Skin of body (tissue), 1 donor: ENCODE measurements at regions not wholly inside any gene's neighbourhood (a gene's known extent, or its start where the extent isn't known, plus 50 kb on each side); places are given as distances from the start of the nearest gene placed in this dataset.
"Not testable (repeated sequence)": the region's sequence is repeated elsewhere in the genome, so short reads cannot be mapped to it uniquely, and the experiment has no call there.

Source experiments
- DNase-seq: peaks from one replicate; lab custom pipeline; 2025; lab: John Stamatoyannopoulos, UW

DNA sequence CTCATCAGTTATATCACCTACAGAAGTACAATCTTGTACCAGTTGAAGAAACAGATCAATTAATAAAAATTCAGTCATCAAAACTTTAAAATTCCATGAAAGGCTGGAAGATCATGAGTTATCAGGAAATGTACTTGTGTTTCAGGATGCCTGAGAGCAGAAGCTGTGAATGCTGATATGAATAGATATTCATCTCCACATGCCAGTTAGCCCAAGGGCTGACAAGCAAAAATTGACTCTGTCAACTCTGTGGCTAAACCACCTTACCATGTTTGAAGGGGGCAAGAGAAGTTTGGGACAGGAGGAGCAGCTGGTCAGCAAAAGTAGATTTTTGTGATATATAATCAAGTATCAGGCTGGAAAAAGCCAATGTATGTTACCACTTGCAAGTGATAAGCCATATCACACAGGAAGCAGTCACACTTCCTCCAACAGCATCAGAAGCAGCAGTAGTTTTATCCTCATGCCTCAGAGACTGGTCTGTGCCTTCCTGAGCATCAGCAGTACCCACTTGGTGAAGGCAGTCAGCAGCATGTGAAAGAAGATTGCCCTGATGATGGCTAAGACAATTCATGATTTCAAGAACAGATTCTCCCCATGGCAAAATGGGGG is 328.2 kb upstream of the CNTNAP5 start:
- no peak for DNase-seq

DNA sequence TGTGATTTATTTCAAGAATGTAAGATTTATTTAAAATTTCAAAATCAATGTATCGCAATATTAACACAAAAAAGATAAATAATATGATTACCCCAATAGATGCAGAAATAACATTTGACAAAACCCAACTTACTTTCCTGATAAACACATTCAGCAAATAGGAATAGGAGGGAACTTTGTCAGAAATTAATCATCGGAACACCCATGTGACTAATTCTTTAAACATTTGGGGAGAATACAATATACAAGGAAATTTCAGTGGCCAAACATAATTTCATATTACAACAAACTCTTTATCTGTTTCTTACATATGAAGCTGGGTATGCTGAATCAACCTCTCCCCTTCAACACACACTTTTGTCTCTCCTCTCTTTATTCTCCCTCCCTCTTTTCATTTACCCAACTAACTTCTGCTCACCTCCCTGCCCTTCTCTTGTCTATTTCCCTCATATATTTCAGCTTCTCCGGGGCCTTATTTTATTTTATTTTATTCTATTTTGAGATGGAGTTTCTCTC is 309.6 kb upstream of the CNTNAP5 start:
- no peak for DNase-seq

DNA sequence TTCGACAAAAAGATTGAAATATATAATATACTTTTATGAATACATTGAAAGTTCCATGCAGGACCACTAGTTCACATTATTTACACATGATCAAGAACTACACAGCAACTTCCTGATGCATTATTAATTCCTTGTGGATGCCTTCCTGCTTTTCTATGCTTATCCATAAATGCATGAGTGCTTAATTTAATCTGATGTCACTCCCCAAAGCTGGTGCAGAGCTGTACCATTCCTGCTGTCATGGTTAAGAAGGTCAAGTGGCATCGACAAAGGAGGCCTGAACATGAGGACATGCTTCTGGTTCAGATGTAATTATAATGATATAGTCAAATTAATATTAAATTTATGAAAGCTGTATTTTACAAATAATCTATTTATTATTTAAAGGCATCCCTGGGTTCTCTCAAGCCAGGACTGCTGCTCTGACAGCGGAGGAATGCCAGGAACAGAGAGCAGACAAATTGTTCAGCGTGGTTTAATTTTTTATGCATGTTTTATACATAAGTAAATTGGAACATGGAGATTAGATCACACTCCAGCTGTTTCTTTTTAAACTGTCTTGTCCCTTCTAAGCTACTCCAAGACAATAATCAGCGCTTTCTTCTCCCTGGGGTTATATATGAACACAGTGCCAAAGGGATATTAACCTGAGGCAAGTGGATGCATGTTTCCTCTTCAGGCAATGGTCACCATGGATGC is 307.3 kb upstream of the CNTNAP5 start:
- peak; percentile 33 for DNase-seq

DNA sequence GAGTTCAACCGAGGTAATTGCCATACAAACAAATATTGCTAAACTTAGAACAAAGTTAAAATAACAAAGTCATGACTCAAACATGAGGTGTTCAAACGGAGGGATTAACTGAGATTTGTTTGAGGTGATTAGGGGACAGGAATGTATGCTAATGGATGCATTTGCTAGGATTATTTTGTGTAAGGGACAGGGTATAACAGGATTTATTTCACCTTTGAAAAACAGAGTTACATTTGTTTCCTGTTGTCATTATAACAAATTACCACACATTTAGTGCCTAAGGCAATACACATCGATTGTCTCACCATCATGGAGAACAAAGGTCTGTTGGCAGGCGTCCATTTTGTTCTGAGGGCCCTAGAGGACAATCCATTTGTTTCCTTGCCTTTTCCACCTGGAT is 304.3 kb upstream of the CNTNAP5 start:
- DNase-seq = no peak

DNA sequence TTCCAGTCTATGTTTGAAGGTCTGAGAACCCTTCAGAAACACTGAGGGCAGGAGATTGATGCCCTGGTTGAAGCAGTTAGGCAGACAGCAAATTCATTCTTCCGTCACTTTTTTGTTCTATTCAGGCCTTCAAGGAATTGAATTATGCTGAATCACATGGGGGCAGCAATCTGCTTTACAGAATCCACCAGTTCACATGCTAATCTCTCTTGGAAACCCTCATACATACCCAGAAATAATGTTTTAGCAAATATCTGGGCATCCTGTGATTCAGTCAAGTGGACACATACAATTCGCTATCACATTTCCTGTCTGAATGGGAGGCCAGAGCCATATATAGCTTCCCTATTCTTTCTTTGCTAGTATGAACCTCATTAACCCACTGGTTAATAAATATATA is 301.4 kb upstream of the CNTNAP5 start:
- no peak for DNase-seq

DNA sequence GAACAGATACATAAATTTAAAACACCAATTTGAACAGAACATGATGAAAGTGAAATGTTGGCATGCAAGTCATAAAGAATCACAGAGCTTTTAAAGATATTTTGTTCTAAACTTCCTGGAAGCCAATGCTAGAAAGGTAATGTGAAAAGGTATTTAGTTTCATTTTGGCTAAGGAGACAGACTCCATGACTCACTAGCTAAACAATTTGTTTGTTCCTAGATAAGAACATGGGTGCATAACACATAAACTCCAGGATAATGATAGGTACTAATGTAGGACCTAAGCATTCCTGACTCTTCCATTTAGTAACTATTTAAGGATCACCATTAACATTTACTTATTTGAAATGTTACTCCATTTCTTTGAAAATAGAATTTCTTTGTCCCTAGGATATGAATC is 292.5 kb upstream of the CNTNAP5 start:
- DNase-seq = no peak

DNA sequence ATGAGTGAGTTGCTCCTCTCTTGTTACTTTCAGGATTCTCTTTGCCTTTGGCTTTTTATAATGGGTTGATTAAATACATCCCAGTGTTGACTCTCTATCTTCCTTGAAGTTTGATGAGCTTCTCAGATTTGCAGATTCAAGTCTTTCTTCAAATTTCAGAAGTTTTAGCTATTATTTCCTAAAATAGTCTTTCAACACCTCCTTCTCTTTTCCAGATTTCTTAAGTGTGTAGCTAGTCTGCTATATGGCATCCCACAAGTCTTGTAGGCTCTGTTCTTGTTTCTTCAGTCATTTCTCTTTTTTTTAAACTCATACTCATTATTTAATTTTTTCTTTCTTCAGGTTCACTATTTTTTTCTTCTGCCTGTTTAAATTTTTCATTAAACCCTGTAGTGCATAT is 287.7 kb upstream of the CNTNAP5 start:
- DNase-seq = no peak

DNA sequence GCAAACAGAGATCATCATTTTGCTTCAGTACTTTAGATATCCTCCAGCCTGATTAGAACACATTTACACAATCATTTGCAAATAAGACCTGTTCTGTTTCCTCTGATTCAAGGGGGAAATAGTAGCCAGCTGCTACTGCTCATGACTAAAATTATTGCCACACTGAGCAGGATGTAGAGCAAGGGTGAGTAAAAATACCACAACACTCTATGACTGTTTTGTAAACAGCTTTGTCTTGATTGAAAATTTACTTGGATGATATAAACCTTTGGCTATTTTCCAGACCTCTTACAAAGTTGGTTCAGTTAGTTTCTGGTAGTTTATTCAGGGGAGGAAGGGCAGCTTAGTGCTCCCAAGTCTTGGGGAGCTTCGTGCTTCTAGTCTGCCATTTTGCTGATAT is 286.4 kb upstream of the CNTNAP5 start:
- no peak for DNase-seq

DNA sequence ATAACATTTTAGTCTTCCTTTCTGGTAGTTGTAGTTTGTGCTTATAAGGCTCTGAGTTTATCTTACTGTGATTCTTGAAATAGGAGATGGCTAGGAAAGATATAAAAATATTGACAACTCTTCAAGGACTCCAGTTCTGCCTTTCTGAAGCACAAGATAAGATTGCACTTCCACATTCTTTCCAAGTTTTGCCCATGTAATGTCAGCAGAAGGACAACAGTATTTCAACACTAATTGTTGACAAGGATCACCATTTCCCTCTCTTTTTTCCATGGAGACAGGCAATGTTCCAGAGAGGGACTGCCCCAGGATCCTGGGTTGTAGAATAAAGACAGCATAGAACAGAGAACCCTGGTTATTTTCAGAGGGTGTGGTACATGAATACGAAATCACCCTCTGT is 279.1 kb upstream of the CNTNAP5 start:
- no peak for DNase-seq

DNA sequence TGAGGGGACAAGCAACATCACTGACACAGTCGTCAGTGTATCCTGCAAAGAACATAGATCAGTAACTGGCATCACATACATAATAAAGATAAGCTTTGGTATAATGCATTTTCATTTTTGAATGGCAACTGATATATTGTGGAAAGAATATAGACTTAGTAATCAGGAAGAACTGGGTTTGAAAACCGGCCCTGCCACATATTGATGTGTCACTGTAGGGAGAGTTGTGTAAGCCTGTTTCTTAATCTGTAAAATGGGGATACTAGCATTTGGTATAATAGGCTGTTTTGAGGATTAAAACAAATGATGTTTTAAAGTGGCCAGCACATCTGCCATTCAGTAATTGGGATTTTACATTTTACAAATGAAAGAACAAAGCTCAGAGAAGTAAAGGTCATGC is 277.8 kb upstream of the CNTNAP5 start:
- DNase-seq = no peak

DNA sequence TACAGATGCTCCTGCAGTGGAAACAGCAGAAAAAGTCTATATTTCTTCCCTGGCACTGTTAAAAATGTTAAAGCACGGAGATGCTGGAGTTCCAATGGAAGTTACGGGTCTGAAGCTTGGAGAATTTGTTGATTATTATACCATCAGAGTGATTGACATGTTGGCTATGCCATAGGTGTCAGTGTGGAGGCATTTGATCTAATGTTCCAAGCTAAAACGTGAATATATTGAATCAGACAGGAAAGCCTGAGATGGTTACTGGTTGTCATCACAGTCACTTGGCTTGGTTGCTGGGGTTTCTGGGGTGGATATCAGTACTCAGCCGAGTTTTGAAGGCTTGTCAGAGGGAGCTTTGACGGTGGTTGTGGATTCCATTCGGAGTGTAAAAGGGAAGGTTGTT is 262.9 kb upstream of the CNTNAP5 start:
- DNase-seq = no peak

DNA sequence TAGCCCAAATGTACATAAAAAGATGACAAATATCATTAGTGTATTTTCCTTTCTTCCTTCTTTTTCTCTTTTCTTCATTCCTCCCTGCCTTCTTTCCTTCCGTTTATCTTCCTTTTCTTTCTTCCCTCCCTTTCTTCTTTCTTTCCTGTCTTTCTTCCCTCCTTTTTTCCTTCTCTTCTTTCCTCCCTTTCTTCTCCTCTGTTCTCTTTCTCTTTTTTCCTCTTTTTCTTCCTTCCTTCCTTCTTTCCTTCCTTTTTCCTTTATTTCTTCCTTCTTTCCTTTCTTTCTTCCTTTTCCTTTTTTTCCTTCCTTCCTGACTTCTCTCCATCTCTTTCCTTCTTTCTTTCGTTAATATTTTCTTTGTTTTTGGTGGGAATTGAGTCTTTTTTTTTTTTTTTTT is 256.9 kb upstream of the CNTNAP5 start:
- no peak for DNase-seq

DNA sequence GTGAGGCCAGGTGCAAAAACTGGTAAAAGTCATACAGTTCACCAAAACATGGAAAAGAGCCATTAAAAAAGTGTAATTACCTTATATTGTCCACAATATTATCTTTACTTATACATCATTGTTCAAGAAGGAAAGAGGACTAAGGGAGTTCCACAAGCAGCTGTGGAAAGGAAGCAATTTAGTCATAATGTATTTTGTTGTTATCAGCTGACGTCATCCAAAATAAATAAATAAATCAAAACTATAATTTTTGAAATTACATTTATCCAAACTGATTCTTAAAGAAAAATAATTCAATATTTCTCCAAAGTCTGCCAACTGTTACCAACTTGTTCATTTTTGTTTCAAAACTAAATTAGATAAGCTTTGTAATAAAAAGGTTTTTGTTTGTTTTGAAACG is 256.1 kb upstream of the CNTNAP5 start:
- no peak for DNase-seq

DNA sequence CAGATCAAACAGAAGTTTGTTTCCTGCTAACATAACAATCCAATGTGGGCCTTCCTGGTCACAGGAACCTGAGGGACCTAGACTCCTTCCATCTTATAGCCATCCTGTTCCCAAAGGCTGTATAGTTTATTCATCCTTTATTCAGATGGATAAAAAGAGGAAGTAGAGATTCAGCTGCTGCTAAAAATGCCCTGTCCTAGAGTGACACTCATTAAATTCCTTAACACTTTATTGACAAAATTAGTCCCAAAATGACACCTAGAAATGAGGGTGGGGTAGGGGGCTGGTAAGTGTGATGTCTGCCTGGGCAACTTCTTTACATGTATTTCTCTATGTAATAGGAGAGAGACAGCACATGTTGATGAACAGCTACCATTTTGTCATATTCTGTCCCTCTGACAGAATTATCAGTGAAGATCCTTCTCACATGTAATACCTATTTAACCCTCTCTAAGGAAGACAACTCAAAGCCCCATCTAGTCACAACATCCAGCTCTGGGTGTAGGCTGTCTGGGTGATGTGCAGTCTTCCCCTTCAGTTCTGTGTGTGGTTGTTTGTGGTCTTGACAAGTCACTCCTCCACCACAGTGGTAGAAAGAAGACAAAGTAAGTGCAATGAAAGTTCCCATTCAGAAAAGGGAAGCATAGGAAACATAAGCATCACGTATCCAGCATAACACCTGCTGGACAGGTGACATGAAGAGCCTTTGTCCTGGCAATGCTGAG is 253.9 kb upstream of the CNTNAP5 start:
- DNase-seq = no peak

DNA sequence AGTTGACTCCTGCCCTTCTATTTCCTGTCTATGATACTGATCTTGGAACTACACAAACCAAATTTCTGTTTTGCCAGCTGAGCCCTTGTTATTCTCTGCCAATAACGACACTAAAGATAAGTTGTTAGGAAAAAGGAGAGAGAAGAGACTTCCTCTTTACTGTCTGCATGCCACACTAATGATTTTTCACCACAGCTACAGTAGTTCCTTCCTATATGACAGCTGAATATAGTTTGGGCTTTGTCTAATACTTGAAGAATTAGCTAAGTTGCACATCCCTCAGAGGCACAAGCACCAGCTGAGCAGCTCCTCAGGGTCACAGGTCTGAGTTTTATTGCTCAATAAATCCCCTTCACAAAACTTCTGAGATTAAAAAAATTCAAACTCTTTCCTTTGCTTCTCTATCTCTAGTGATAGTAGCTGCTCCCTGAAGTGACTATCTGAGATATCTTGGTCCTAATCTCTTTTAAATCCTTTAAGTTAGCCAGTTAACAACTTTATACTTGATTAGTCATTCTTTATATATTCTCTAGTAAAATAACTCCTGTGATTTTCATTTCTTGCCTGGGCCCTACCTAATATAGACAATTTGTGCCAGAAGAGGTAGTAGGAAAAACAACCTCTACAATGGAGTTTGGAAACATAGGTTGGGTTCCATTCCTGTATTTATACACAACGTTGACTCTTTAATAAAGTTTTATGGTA is 253.0 kb upstream of the CNTNAP5 start:
- DNase-seq = no peak

DNA sequence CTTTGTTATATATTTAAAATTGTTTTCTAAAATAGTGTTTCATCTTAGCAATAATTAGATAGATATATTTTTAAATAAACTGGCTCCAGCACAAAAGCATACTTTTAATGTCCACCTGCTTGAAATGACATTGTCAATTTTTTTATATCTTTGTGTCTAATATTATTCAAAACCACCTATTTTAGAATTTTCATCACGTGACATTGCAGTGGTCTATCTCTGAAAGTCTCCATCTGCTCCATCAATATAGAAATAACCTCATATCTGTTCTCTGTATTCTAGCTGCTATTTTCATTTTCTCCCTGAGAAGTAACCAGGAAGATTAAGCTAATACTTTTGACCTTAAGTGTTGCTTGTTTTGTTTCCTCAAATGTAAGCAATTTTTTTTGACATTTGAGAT is 248.0 kb upstream of the CNTNAP5 start:
- no peak for DNase-seq

DNA sequence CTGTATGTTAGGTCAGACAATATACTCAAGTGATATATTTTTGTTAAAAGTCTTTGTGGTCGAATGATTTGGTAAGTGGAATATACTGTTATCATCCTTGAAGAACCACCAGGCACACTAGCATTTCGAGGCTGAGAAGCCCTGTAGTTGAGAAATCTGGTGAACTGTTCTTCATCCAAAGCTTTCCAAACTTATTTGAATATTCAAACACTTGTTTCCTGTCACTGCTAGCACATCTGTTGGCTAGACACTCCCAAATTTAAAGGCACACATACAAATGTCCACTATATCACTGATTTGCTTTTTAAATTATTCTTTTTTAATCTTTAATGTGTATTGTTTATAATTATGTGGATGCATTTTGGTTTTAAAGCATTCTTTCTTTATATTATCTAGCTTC is 241.9 kb upstream of the CNTNAP5 start:
- no peak for DNase-seq

DNA sequence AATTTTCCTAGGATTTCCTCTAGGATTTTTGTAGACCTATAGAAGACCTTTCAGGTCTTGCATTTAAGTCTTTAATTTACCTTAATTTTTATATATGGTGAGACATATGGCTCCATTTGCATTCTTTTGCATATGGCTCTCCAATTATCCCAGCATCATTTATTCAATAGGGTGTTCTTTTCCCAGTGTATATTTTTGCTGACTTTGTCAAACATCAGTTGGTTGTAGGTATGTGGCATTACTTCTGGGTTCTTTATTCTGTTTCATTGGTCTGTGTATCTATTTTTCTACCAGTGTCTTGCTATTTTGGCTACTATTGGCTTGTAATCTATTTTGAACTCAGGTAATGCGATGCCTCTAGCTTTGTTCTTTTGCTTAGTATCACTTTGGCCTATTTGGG is 239.8 kb upstream of the CNTNAP5 start:
- no peak for DNase-seq

DNA sequence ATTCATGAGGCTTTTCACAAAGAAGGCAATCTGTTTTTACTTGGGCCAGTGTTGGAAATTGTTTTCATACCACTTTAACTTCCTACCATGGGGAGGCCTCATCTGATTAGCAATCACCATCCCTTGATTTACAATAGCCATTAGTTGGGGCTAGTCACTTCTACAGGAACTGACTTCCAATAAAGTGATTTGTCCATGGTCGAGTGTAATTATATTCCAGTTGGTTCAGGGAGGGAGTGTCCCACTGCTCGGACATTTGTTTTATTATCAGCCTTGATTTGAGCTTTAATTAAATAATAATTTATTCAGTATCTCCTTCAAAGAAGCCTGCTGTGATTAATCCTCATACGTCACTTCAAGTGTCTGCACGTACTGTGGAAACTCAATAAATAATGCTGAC is 233.9 kb upstream of the CNTNAP5 start:
- no peak for DNase-seq

DNA sequence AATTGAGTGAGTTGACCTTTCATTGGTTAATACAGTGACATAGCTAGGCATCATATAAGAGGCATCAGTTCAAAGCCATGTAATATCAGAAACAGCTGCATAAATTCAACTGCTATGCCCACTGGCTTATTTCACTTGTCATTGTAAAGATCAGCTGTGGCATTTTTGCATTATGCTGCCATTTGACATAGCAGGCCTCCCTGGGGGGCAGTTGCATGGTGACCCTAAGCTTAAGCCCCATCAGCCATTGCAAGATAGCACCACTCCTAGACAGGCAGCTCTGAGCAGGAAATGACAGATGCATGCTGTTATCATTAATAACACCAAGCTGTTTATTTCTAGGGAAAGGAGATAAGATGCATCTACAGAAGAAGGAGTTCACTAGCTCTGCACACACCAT is 233.4 kb upstream of the CNTNAP5 start:
- no peak for DNase-seq

DNA sequence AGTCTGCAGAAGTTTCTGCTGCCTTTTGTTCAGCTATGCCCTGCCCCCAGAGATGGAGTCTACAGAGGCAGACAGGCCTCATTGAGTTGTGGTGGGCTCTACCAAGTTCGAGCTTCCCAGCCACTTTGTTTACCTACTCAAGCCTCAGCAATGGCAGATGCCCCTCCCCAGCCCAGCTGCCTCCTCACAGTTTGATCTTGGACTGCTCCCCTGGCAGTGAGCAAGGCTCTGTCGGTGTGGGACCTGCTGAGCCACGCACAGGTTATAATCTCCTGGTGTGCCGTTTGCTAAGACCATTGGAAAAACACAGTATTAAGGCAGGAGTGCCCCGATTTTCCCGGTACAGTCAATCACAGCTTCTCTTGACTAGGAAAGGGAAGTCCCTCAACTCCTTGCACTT is 221.0 kb upstream of the CNTNAP5 start:
- not testable (repeated sequence) for DNase-seq

DNA sequence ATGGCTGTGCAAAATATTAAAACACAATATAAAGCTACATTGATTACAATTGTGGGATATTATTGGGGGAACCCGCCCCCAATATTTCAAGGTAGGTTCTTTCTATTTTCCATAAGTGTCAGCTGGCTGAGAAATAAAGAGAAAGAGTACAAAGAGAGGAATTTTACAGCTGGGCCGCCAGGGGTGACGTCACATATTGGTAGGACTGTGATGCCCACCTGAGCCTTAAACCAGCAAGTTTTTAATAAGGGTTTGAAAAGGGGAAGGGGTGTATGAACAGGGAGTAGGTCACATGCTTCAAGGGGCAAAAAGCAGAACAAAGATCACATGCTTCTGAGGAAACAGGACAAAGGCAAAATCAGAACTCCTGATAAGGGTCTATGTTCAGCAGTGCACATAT is 219.3 kb upstream of the CNTNAP5 start:
- DNase-seq = not testable (repeated sequence)
